PC-3 (cell line): ENCODE measurements at regions not wholly inside any gene's neighbourhood (a gene's known extent, or its start where the extent isn't known, plus 50 kb on each side); places are given as distances from the start of the nearest gene placed in this dataset.

ENCODE experiments used
- EZH2 ChIP-seq: fragments of 300-600 bp; sonication (generic); IDR thresholded peaks from one replicate; pipeline ENCODE4 v1.6.1; 2017; ENCODE audit warnings: antibody characterized with exemption, mild to moderate bottlenecking, low read length; ENCODE audit not compliant: unreplicated experiment
- EZH2phosphoT487 ChIP-seq: fragments of 300-600 bp; sonication (generic); IDR thresholded peaks from 2 replicates; pipeline ENCODE4 v1.6.1; 2018; ENCODE audit warnings: mild to moderate bottlenecking, antibody characterized with exemption, low read length, borderline replicate concordance
- TF ChIP-seq, protein P1 (sequence below): fragments of 300-600 bp; sonication (generic); conservative IDR thresholded peaks from 2 replicates; pipeline ENCODE4 v1.5.1; 2017; ENCODE audit warnings: antibody characterized with exemption, low read depth, mild to moderate bottlenecking, low read length

DNA sequence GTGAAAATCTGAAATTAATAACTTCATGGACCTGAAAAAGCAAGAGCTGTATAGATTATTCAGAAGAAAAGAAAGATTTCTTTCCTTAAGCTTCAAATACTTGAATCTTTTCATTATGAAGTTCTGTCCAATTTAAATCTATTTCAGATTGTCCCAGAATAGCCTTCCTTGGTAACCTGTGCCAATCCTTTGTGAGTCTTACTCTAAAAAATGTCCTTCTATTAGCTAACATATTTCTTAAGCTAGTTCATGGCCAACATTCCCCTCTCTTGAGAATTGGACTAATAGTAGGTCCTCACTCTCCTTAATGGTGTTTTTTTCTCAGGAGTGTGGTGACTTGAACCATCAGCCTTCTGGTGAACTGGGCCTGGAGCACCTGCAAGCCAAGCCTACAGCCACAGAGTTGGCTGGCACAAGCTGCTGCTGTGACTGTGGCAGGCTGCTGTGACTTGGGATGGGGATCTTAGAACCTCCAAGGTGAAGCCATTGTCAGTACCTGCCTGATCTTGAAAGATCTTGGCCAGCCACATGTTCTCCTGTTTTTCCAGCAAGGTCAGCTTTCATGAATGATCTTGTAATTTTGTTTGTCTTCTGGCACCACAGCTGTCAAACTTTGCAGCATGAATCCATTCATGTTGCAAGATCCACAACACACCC lies 262.6 kb upstream of the MAP3K1 start:
- no peak for TF ChIP-seq EZH2
- TF ChIP-seq, protein P1, sequence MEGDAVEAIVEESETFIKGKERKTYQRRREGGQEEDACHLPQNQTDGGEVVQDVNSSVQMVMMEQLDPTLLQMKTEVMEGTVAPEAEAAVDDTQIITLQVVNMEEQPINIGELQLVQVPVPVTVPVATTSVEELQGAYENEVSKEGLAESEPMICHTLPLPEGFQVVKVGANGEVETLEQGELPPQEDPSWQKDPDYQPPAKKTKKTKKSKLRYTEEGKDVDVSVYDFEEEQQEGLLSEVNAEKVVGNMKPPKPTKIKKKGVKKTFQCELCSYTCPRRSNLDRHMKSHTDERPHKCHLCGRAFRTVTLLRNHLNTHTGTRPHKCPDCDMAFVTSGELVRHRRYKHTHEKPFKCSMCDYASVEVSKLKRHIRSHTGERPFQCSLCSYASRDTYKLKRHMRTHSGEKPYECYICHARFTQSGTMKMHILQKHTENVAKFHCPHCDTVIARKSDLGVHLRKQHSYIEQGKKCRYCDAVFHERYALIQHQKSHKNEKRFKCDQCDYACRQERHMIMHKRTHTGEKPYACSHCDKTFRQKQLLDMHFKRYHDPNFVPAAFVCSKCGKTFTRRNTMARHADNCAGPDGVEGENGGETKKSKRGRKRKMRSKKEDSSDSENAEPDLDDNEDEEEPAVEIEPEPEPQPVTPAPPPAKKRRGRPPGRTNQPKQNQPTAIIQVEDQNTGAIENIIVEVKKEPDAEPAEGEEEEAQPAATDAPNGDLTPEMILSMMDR, result no peak
- no peak for TF ChIP-seq EZH2phosphoT487
